Activated CD4-positive, CD25-positive, alpha-beta regulatory T cell treated with anti-CD3 and anti-CD28 coated beads, Interleukin-2, amount 50 U/mL, for 16 hours (primary cell): ENCODE measurements at regions not wholly inside any gene's neighbourhood (a gene's known extent, or its start where the extent isn't known, plus 50 kb on each side); places are given as distances from the start of the nearest gene placed in this dataset.

ENCODE experiments used
- DNase-seq: peaks from one replicate; pipeline ENCODE4 v3.0.0-alpha.2; 2020; ENCODE audit warnings: low read depth, low spot score

DNA sequence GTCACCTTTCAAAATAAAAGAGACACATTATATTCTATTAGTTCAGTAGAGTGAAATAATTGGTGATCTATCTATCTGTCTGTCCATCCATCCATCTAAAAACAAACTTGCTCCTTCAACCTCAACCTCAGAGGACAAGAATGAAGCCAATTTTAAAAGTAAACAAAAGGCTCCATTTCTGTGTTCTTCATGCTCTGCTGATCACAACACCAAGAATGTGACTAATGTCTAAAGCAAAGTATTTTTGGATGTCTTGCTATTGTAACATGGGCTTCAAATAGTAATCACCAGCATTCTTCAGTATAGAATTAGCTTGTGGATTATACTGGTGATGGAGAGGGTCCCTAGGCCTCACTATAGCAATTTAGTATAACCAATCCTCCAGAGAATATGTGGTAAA is 1304.4 kb downstream of the MAT2B start:
- DNase-seq, result no peak

DNA sequence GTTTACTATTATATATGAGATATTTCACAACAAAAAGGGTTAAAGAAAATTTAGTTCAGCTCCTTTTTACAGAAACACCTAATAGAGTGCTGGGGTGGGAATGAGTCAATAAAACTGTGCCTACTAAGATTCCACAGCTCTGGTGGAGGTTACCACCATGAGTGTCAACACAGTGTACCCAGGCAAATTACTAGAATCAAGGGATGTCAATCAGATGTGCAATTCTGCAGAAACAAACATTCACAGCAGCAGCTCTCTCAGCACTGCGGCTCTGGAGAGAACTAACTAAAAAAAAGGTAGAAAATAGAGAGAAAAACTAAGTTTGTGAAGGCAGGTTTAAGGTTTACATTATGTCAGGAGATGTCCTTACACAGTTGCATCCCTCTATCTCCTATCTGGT is 1313.0 kb downstream of the MAT2B start:
- DNase-seq, result no peak

DNA sequence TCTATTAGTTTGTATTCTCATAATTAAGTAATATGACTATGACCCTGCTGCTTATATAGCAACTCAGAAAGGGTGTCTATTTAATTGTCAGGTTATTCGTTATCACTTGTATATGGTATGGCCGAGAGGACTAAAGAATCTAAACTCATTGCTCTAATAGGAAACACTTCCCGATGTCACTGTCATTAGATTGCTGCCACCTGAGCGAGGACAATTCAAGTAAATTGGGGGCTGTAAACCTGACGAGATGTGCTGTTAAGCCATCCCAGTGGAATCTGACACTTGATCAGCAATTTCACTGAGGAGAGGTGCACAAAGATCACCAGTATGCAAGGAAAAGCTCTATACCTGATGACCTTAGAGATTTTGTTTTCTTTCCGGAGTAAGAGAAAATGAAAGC is 1319.3 kb downstream of the MAT2B start:
- DNase-seq, result no peak

DNA sequence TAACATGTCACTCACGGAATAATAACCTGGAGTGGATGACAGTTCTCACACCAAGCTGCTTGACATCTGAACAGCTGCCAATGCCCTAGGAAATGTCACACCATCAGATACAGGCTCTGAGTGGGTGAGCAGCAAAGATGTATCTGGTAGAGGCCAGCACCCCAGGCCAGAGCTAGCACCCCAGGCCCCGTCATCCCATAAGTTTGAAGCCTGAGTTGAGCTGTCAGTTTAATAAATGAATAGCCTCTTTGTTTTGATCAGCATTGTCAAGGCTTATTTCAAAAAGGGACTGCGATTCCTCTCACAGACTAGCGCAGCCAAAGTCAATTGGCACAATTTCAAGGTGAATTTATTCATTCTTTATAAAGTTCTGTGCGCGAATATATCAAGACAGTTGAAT is 1327.1 kb downstream of the MAT2B start:
- no peak for DNase-seq

DNA sequence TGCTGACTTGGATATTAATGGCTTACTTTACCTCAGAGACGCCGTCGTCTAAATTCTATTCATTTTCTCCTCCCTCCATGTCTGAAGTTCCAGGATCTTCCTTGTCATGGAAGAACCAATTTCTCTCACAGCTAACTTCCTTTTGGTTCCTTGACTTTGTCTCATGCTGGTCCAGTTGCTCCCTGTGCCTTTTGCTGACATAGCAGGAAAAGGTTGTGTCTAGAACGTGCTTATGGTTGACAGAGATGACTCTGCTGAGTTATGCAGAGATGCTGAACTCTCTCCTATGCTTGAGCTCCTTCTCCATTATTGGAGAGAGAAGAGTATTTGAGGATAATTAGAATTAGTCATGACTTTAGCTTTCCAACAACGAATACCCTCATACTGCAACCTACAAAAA is 1338.9 kb downstream of the MAT2B start:
- DNase-seq, result no peak

DNA sequence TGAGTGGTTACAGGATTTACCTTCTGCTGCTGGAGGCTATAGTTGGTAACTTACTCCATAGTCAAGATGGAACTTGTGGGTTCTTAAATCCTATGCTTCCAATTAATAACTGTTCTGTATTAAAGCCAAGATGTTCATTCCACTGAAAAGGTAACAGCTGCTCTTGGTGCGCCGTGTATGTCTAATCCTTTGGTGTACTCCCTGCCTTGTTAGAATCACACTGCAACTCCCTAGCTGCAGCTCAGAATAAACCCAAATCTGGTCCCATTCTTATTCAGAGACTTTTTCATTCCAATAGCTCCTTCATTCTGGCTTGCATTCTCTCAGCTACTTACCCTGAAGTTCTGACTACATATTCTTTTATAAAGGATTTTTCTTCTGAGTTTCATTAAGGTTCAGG is 1355.5 kb downstream of the MAT2B start:
- DNase-seq, result no peak

DNA sequence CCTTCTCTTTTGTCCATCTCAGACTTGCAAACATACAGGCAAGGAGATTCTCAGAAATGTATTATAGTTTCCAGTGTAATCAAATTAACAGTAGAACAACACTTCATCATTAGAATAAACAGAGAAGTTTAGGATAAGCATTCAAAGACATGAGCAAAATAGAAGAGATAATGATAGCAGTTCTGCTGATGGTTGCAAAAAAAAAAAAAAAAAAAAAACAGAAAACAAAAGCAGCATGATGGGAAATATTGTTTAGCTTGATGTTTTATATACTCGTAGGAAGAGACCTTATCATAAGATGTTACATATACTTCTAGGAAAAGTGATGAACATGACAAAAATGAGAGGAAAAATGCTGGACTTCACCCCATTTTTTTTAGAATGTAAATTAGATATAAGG is 1356.2 kb downstream of the MAT2B start:
- DNase-seq, result no peak

DNA sequence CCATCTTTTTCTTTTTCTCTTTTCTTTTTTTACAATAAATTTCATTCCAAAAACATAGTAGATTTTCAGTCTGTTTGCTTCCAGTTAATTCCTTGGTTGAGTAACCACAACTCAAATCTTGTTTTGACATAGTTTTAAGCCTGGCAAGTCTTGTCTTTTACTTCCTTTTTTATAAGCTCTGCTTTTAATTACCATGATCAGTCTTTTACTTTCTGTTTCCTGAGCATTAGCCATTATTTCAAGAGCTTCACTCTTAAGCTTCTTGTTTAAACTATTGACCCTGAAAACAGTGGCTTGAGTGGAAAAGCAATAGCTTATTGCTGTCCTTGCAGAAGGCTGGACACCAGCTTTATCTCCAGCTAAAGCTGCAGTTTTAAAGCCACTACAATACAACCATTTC is 1363.3 kb downstream of the MAT2B start:
- DNase-seq, result no peak

DNA sequence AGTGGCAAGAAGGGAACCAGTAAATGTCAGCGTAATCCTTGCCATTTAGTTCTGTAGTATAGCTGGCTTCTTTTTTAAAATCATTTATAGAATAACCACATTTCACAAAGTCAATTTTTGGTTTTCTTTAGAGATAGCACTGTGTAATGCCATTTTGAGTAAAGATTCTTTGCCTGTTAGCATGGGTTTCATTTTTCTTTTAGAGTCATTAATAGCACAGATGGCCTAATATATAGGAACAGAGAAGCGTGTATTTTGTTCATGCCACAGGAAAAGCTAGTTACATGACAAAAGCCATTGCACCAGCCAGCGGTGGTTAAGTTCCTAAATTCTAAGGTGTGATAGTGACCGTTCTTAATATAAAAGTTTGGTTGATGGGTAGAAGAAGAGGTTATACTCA is 1363.9 kb downstream of the MAT2B start:
- DNase-seq, result no peak

DNA sequence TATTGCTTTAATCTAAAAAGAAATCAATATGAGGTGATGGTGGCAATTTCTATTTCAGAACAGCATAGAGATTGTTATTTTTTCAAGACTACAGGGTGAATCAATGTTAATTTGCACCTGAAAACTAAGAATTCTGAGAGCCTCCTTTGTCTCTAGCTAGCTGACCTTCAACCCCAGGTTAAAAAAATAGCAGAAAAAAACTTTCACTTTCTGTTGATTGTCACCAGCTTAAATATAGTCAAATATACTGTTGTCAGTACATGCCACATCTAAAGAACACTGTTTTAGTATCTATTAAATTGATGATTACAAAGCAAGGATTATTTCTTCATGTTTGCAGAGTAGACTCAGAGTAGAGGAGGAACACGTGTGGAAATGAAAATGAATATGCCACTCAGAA is 1371.4 kb downstream of the MAT2B start:
- DNase-seq, result no peak

DNA sequence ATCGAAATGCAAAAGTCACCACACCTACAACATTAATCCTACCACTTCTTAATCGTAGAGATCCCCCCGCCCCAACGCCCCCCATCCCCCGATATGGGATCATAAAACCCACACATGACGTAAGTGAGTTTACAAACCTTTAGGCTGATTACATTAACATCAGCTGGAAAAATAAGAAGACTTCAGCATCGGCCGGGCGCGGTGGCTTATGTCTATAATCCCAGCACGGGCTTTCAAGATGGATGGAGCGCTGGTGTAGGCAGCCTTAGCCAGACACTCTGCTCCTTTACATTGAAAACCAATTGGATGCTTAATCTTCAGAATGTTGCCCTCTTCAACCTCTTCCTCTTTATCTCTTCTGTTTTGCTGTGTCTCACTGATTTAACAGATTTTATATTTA is 1376.0 kb downstream of the MAT2B start:
- no peak for DNase-seq

DNA sequence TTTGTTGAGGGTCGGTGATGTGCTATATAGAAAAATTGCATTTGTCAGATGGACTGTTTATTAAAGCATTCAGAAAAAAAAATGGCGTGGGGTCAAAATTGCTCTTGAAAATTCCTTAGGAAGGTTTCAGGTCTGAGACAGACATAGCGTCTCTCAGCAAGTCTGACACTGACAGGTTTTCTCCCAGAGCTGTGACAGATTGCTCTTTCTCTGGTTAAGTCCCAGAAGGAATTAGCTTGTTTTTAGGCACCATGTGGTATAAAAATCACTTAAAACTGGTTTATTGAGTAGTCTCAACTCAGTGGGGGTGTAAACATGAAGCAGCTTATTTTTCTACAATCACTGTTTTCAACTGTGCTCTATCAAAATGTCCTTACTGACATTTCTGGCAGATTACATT is 1379.8 kb downstream of the MAT2B start:
- DNase-seq, result no peak

DNA sequence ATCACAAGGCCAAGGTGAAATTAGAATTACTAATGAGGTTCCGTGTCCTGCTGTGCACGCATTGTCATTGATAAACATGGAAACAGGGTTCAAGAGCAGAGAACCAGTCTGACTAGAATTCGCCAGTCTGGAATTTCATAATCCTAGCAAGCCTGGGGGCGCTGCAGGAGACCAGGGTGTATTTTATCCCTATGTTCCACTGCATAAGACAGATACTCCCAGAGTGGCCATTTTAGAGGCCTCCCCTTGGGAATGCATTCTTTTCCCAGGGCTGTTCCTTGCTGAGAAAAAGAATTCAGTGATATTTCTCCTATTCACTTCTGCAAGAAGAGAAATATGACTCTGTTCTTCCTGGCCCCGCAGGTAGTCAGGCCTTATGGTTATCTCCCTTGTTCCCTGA is 1387.7 kb downstream of the MAT2B start:
- no peak for DNase-seq

DNA sequence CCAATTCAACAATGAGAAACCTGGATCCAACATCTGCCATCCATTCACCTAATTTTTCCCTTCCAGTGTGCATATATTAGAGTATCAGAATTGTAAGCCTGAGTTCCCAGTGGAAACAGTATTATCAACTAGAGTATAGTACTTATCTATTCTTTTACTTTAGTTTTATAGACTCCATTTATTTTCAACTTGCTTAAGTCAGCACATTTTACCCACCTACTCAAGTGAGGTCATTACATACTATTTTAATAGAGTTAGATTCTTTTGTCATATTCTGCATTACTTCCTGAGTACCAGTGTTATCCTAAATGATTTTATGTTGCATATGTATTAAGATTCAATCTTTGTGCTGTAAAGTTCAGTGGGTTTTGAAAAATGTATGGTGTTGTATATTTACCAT is 1393.3 kb downstream of the MAT2B start:
- no peak for DNase-seq

DNA sequence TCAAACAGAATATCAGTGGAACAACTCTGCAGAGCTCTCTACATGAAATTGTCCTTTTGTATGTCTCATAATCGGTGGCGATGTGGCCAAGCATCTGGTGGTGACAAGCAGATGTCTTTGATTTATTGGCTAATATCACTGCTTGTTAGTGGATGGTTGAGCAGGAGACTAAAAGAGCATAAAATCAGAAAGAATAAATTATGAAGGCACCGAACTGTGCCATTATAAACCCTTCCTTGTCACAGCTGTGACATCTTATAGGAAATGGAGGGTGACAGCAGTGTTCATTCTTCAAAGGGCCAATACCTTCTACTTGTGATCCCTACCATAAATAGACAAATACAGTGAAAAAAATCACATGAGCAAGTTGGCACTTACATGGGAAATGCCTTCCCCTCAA is 1404.3 kb downstream of the MAT2B start:
- DNase-seq, result no peak

DNA sequence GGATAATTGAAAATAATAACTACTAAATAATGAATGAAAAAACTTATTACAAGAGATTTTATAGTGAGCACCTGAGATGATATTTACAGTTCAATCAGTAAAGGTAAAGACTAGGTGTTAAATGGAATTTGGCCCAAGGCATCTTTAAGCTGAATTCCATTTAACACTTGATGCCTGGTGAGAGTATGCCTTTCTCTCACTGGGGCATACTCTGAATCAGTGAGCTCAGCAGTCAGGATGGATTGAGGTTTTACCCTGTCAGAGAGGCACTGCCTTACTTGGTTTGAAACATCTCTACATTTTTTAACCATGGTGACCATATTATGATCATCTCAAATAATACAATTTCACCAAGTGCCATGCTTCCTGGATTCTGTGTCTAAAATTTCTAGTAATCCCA is 1416.3 kb downstream of the MAT2B start:
- DNase-seq, result no peak

DNA sequence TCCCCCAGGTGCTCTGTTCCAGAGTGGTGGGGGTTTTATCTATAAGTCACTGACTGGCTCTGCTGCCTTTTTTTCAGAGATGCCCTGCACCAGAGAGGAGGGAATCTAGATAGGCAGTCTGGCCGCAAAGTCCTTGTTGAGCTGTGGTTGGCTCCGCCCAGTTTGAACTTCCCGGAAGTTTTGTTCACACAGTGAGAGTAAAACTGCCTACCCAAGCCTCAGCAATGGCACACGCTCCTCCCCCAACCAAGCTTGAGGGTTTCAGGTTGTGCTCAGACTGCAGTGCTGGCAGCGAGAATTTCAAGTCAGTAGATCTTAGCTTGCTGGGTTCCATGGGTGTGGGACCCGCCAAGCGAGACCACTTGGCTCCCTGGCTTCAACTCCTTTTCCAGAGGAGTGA is 1428.6 kb downstream of the MAT2B start:
- DNase-seq, result no peak

DNA sequence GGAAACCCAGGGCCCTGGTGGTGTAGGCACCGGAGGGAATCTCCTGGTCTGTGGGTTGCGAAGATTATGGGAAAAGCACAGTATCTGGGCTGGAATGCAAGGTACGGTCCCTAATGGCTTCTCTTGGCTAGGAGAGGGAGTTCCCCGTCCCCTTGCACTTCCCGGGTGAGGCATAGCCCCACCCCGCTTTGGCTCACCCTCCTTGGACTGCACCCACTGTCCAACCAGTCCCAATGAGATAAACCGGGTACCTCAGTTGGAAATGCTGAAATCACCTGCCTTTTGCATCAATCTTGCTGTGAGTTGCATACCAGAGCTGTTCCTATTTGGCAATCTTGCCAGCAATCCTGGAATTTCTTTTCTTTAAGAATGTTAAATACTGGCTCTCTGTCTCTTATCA is 1429.1 kb downstream of the MAT2B start:
- DNase-seq, result no peak

DNA sequence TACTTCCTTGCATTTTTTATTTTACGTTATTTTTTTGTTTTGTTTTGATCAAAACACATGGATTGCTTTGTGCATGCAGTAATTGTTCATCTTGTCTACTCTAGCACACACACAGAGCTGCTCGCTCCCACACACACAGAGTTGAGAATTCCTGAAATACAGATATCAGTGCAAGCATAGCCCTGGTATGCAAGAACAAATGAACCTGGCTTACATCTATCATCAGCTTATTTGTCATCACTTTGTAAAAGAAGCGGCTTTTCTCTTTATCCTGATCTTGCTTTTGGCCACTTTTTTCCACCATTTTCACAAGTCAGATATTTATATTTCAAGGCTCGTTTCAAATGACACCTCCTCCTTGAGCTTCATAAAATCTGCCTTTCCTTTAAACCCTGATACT is 1435.7 kb downstream of the MAT2B start:
- DNase-seq, result no peak

DNA sequence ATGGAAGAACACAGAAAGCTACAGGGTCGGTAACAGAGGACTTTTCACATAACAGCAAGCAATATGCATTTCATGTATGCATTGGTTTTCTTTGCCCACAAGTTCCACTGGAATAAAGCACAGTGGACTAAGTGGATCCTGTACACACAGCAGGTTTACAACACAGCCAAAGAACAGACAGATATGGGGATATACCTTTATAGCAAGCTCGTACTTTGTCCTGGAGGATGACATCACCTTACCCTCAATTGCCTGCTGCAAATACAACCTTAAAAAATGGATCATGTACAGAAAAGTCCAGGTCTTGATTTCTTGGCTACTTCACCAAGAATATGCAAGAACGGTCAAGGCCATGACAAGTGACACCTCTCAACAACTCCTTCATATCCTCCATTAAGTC is 1445.5 kb downstream of the MAT2B start:
- DNase-seq, result no peak

DNA sequence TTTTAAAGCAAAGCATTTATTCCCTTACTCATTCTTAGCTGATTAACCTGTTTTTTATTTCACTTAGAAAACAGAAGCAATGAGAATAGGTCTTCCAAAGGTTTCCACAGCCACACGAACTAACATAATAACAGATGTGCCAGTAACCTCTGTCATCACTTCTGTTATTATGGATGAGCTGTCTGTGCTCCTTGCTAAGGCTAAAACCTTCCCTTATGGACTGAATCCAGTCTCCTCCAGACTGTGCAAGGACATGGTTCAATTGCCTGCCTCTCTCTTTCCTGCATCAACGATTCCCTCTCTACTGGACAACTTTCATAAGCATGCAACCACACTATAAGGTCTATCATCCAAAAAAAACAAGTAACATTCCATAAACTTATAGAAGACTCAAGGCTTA is 1446.2 kb downstream of the MAT2B start:
- no peak for DNase-seq

DNA sequence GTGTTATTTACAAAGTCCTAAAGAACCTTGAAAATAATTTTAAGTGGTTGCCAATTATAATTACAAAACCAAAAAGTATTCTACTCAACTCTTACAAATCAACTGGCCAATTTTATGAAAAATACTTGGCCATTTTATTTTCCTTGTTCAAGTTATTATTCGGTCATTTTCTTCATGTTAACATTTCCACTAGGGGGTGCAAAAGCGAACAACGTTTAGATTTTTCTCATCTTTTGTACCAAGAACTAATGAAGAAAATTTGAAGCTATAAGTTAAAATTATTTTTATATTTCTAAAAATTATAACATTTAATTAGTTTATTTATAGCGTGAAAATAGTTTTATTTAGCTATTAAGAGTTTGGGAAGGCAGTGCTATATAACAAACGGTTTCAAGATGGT is 1453.3 kb downstream of the MAT2B start:
- no peak for DNase-seq

DNA sequence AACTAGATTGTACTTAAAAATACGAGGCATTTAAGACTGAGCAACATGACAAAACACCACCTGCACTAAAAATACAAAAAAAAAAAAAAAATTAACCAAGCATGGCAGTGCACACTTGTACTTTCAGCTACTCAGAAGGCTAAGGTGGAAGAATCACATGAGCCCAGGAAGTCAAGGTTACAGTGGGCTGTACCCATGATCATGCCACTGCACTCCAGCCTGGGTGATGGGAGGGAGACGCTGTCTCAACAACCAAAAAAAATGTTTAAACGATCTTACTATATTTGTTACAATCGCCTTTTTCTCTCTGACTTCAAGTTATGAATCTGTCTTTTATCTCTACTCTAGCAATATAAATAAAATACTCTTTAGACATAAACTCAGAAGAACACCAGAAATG is 1454.3 kb downstream of the MAT2B start:
- DNase-seq, result no peak

DNA sequence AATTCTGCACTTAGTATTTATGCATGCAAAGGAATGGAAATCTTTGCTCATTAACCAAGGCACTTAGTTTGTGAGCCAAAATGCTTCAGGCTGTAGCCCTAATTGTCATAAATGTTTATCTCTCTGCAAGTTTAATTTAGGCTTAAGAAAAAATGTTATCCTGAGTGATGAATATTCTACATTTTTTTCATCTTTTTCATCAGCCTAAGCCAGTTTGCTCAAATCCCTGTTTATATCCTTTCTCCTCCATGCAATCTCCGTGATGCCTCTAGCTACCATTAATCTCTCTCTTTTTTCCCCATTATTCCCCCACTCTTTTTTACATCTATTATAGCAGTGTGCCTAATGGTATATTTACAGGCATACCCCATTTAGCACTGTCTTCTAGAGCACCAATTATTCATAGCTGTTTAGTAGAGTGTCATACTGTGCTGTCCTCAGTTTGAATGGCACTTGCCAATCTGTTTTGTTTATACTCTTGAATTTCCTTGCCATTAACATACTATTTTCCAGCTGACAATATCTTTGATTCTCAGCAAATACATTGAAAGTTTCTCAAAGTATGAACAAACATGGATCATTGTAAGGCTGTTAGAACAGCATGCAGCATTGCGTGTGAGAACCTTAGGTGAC is 1457.0 kb downstream of the MAT2B start:
- no peak for DNase-seq

DNA sequence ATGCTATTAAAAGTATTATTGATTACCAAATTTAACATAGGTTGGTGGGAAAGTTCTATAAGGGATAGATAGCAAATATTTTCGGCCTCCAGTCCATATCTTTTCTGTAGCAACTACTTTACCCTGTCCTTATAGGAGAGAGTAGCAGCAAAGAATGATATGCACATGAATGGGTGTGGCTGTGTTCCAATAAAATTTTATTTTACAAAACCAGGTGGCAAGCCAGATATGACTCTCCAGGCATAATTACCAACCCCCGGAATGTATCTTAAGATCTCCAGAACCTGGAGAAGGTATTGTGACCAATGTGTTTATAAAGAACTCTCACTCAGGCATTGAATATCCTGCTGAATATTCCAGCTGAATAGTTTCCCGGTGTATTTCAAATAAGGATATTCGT is 1461.2 kb downstream of the MAT2B start:
- DNase-seq, result no peak
